SK-N-SH (cell line): ENCODE measurements at regions not wholly inside any gene's neighbourhood (a gene's known extent, or its start where the extent isn't known, plus 50 kb on each side); places are given as distances from the start of the nearest gene placed in this dataset.

Source experiments
- CTCF ChIA-PET: fragments of 300-600, 350-600 bp; formaldehyde crosslinking; extraction: SDS; loops from one replicate; lab custom pipeline; 2021; lab: Yijun Ruan, JAX
- POLR2A ChIA-PET: fragments of 350-600 bp; sonication (Branson Sonifier 250); formaldehyde crosslinking; extraction: SDS; loops from one replicate; lab custom pipeline; 2020; ENCODE audit warnings: antibody characterized with exemption, inconsistent platforms; lab: Yijun Ruan, JAX
- DNase-seq: peaks from one replicate; pipeline ENCODE4 v3.0.0; 2012
- H2AFZ ChIP-seq: fragments of 200-600 bp; sonication (generic); 2 replicates; pipeline ENCODE4 v1.8.1; 2016; ENCODE audit warnings: antibody characterized with exemption, mild to moderate bottlenecking, low read depth
- H3F3A ChIP-seq: fragments of 200-600 bp; sonication (generic); replicated peaks from 2 replicates; pipeline ENCODE3; 2016; ENCODE audit warnings: antibody characterized with exemption, mild to moderate bottlenecking; ENCODE audit not compliant: insufficient read depth
- H3K27ac ChIP-seq, 2 experiments: fragments of 200-500 bp in 1 of 2; fragments of 200-600 bp in 1 of 2; sonication (Bioruptor generic) in 1 of 2; sonication (generic), shearing (Covaris generic) in 1 of 2; 2 replicates each; pipeline versions ENCODE4 v1.5.1 to v1.6.1; 2014 to 2016; ENCODE audit warnings: low read depth in 2 of 2, inconsistent platforms in 1 of 2, low read length in 1 of 2, mild to moderate bottlenecking in 1 of 2, mixed read lengths in 1 of 2
- H3K27me3 ChIP-seq: fragments of 200-600 bp; sonication (generic), shearing (Covaris generic); 2 replicates; pipeline ENCODE4 v1.6.1; 2016; ENCODE audit warnings: mixed run types; ENCODE audit not compliant: insufficient read depth
- H3K36me3 ChIP-seq, 2 experiments: fragments of 200-500 bp in 1 of 2; fragments of 200-600 bp in 1 of 2; sonication (Bioruptor generic) in 1 of 2; sonication (generic) in 1 of 2; replicated peaks in 1 of 2; 2 replicates each; pipeline versions ENCODE3 to v1.5.1; 2014 to 2016; ENCODE audit warnings: low read length in 1 of 2, mild to moderate bottlenecking in 1 of 2; ENCODE audit not compliant: insufficient read depth in 2 of 2, control insufficient read depth in 1 of 2
- H3K4me1 ChIP-seq, 2 experiments: fragments of 200-500 bp in 1 of 2; fragments of 200-600 bp in 1 of 2; sonication (Bioruptor generic) in 1 of 2; sonication (generic), shearing (Covaris generic) in 1 of 2; 2 replicates each; pipeline versions ENCODE4 v1.5.1 to v1.6.1; 2014 to 2016; ENCODE audit warnings: low read depth in 1 of 2, low read length in 1 of 2, mixed run types in 1 of 2; ENCODE audit not compliant: insufficient read depth in 2 of 2, control insufficient read depth in 1 of 2
- H3K4me2 ChIP-seq: fragments of 200-600 bp; sonication (generic), shearing (Covaris generic); 2 replicates; pipeline ENCODE4 v1.6.1; 2017; ENCODE audit warnings: mixed run types
- H3K4me3 ChIP-seq, 2 experiments: fragments of 200-500 bp in 1 of 2; fragments of 200-600 bp in 1 of 2; sonication (Bioruptor generic) in 1 of 2; sonication (generic), shearing (Covaris generic) in 1 of 2; 2 replicates each; pipeline versions ENCODE4 v1.5.1 to v1.8.1; 2014 to 2016; ENCODE audit warnings: low read depth in 2 of 2, inconsistent platforms in 1 of 2, low read length in 1 of 2, mild to moderate bottlenecking in 1 of 2, mixed read lengths in 1 of 2, moderate library complexity in 1 of 2
- H3K79me2 ChIP-seq: fragments of 200-600 bp; sonication (generic); 2 replicates; pipeline ENCODE4 v1.8.1; 2017; ENCODE audit warnings: mild to moderate bottlenecking; ENCODE audit not compliant: insufficient read depth
- H3K9ac ChIP-seq: fragments of 200-600 bp; sonication (generic); 2 replicates; pipeline ENCODE4 v1.6.1; 2017; ENCODE audit warnings: mixed run types
- H3K9me2 ChIP-seq: fragments of 200-600 bp; sonication (generic); 2 replicates; pipeline ENCODE4 v1.6.1; 2017; ENCODE audit warnings: mixed run types
- H3K9me3 ChIP-seq: fragments of 200-600 bp; sonication (generic); 2 replicates; pipeline ENCODE4 v1.6.1; 2017; ENCODE audit warnings: mixed run types, mild to moderate bottlenecking, moderate library complexity
- H4K20me1 ChIP-seq: fragments of 200-600 bp; sonication (generic); 2 replicates; pipeline ENCODE4 v1.6.1; 2017; ENCODE audit warnings: mild to moderate bottlenecking, mixed run types; ENCODE audit not compliant: insufficient read depth
- CHD2 ChIP-seq: fragments of 150-350 bp; IDR thresholded peaks from 2 replicates; pipeline ENCODE4 v1.6.1; 2018; ENCODE audit warnings: low read length; ENCODE audit not compliant: partially characterized antibody
- EZH2phosphoT487 ChIP-seq: fragments of 200-600 bp; sonication (generic); IDR thresholded peaks from 2 replicates; pipeline ENCODE4 v1.6.1; 2017; ENCODE audit warnings: low read depth, mixed run types, mild to moderate bottlenecking, antibody characterized with exemption, moderate library complexity, borderline replicate concordance
- FOXJ3 ChIP-seq: sonication (generic); formaldehyde crosslinking; IDR thresholded peaks from 2 replicates; pipeline ENCODE4 v1.5.1; 2020; ENCODE audit warnings: mild to moderate bottlenecking, missing genetic modification reagents
- FOXM1 ChIP-seq: IDR thresholded peaks from 2 replicates; pipeline ENCODE4 v1.4.0; 2012; ENCODE audit warnings: low read depth, mild to moderate bottlenecking
- PBX3 ChIP-seq: IDR thresholded peaks from 2 replicates; pipeline ENCODE4; 2012
- REST ChIP-seq: IDR thresholded peaks from 2 replicates; pipeline ENCODE4 v1.6.1; 2012; ENCODE audit warnings: mild to moderate bottlenecking, low read depth, low read length, moderate library complexity
- RXRA ChIP-seq: IDR thresholded peaks from 2 replicates; pipeline ENCODE4 v1.4.0; 2012; ENCODE audit warnings: low read depth, mild to moderate bottlenecking, borderline replicate concordance
- SIN3A ChIP-seq: IDR thresholded peaks from 2 replicates; pipeline ENCODE4 v1.6.1; 2012; ENCODE audit warnings: low read depth, mild to moderate bottlenecking, low read length, moderate library complexity, borderline replicate concordance
- TCF12 ChIP-seq: IDR thresholded peaks from 2 replicates; pipeline ENCODE4 v1.4.0; 2012
- USF1 ChIP-seq: IDR thresholded peaks from 2 replicates; pipeline ENCODE4 v1.4.0; 2012; ENCODE audit warnings: low read depth, borderline replicate concordance
- WGBS: methylation state at CpG from one replicate; pipeline ENCODE4 v1.1.6; 2017; ENCODE audit warnings: low lambda C conversion rate; 5-methylcytosine and 5-hydroxymethylcytosine counted together

- Histone ChIP-seq H3K4me3 (no peak overlapping the region), H3K4me2 (no peak overlapping the region), H3K79me2 (no peaks in the 10 kb centered on the region), H3K27ac (no peak overlapping the region), H3K36me3 (no peaks in the 10 kb centered on the region), H2AFZ (no peak overlapping the region), H3K27me3 (no peaks in the 10 kb centered on the region), H3F3A (no peaks in the 10 kb centered on the region), H3K9ac (no peak overlapping the region), H3K9me3 (no peaks in the 10 kb centered on the region), H3K9me2 (no peaks in the 10 kb centered on the region), H4K20me1 (no peaks in the 10 kb centered on the region), H3K4me1 (no peaks in the 10 kb centered on the region)
- TF ChIP-seq EZH2phosphoT487 = no peak
- TF ChIP-seq FOXJ3 (CRISPR knock-in tag) = no peak
- TF ChIP-seq REST = no peak
- TF ChIP-seq PBX3 = no peak
- TF ChIP-seq USF1 = no peak
- no peak for TF ChIP-seq RXRA
- no peak for TF ChIP-seq SIN3A
- TF ChIP-seq CHD2 = no peak
- TF ChIP-seq FOXM1 = no peak
- TF ChIP-seq TCF12 = no peak
- POLR2A ChIA-PET = no interaction called here
- CTCF ChIA-PET = no interaction called here
- WGBS = 17% methylated on average over 1 of the region's 1 CpG
- DNase-seq = no peak
Observed at GRCh38 chr3:109387201-109387600, 49.9 kb upstream of the DPPA4 start.
